ENCODE measurements at regions not wholly inside any gene's neighbourhood (a gene's known extent, or its start where the extent isn't known, plus 50 kb on each side); places are given as distances from the start of the nearest gene placed in this dataset.

GRCh38 chr13:21757763-21758162 is 86.9 kb downstream of the FGF9 start:
- no peak for DNase-seq

GRCh38 chr13:21758441-21758840 is 87.6 kb downstream of the FGF9 start:
- DNase-seq = no peak

- DNase-seq = peak in 1 of 2 donors; percentile 36
Observed at GRCh38 chr13:21759463-21759862, 88.6 kb downstream of the FGF9 start.

- DNase-seq = no peak
Observed at GRCh38 chr13:21759911-21760310, 89.0 kb downstream of the FGF9 start.

GRCh38 chr13:21761770-21762169 is 90.9 kb downstream of the FGF9 start:
- DNase-seq = no peak

- DNase-seq = no peak
Observed at GRCh38 chr13:21762512-21762911, 91.6 kb downstream of the FGF9 start.

- no peak for DNase-seq
Observed at GRCh38 chr13:21767032-21767431, 96.2 kb downstream of the FGF9 start.

- no peak for DNase-seq
Observed at GRCh38 chr13:21771075-21771474, 100.2 kb downstream of the FGF9 start.

- no peak for DNase-seq
Observed at GRCh38 chr13:21777166-21777565, 106.3 kb downstream of the FGF9 start.

- no peak for DNase-seq
Observed at GRCh38 chr13:21777813-21778212, 106.9 kb downstream of the FGF9 start.

- DNase-seq = no peak
Observed at GRCh38 chr13:21782736-21783135, 111.9 kb downstream of the FGF9 start.

GRCh38 chr13:21785990-21786389 is 115.1 kb downstream of the FGF9 start:
- DNase-seq = no peak

GRCh38 chr13:21796066-21796465 is 125.2 kb downstream of the FGF9 start:
- no peak for DNase-seq

- DNase-seq = no peak
Observed at GRCh38 chr13:21796775-21797514, 126.1 kb downstream of the FGF9 start.

GRCh38 chr13:21797736-21798135 is 126.9 kb downstream of the FGF9 start:
- DNase-seq = no peak

- DNase-seq = no peak
Observed at GRCh38 chr13:21798181-21798580, 127.3 kb downstream of the FGF9 start.

GRCh38 chr13:21799671-21800070 is 128.8 kb downstream of the FGF9 start:
- DNase-seq = no peak

GRCh38 chr13:21800837-21801616 is 130.2 kb downstream of the FGF9 start:
- DNase-seq = no peak

GRCh38 chr13:21805733-21806132 is 134.9 kb downstream of the FGF9 start:
- no peak for DNase-seq

GRCh38 chr13:21812192-21812626 is 141.3 kb downstream of the FGF9 start:
- no peak for DNase-seq

GRCh38 chr13:21813110-21813509 is 142.2 kb downstream of the FGF9 start:
- no peak for DNase-seq

- no peak for DNase-seq
Observed at GRCh38 chr13:21813844-21814243, 143.0 kb downstream of the FGF9 start.

GRCh38 chr13:21814604-21815003 is 143.7 kb downstream of the FGF9 start:
- no peak for DNase-seq

All from right lung (tissue), 2 donors.